B cell (primary cell): ENCODE measurements at regions not wholly inside any gene's neighbourhood (a gene's known extent, or its start where the extent isn't known, plus 50 kb on each side); places are given as distances from the start of the nearest gene placed in this dataset.

ENCODE experiments used
- ATAC-seq: fragments of 200-7000 bp; cut with Tn5 transposase; one replicate; pipeline ENCODE4 v1.10.0; 2021; ENCODE audit warnings: low read depth, mild to moderate bottlenecking, moderate number of reproducible peaks, moderate library complexity
- CTCF ChIA-PET: fragments of 350-600 bp; sonication (Branson Sonifier 250); formaldehyde crosslinking; loops from one replicate; lab custom pipeline; 2021; ENCODE audit warnings: antibody characterized with exemption, inconsistent platforms; lab: Charles Lee
- POLR2A ChIA-PET: fragments of 350-600 bp; sonication (Branson Sonifier 250); formaldehyde crosslinking; loops from one replicate; lab custom pipeline; 2021; ENCODE audit warnings: antibody characterized with exemption; lab: Charles Lee
- DNase-seq: peaks from one replicate; pipeline ENCODE4 v3.0.0; 2013
- H2AFZ ChIP-seq: 2 replicates; pipeline ENCODE4 v1.6.1; 2012; ENCODE audit warnings: mild to moderate bottlenecking, low read depth, low read length; ENCODE audit not compliant: insufficient read depth, poor library complexity, severe bottlenecking
- H3K27ac ChIP-seq, 2 donors: 1 replicate in 1 of 2; 2 replicates in 1 of 2; pipeline ENCODE4 v1.5.1; 2012 to 2013; ENCODE audit warnings: low read length in 2 of 2, mild to moderate bottlenecking in 2 of 2, moderate library complexity in 1 of 2
- H3K27me3 ChIP-seq, 4 experiments: fragments of 200-600 bp in 1 of 4; sonication (generic) in 1 of 4; replicated peaks in 1 of 4; 1 replicate in 2 of 4; 2 replicates in 2 of 4; pipeline versions ENCODE4 v1.6.1 to v1.7.0; 2013 to 2016; ENCODE audit warnings: low read length in 3 of 4, mild to moderate bottlenecking in 2 of 4, mixed read lengths in 1 of 4, moderate library complexity in 1 of 4; ENCODE audit not compliant: insufficient read depth in 4 of 4, control insufficient read depth in 3 of 4; ENCODE audit errors: control extremely low read depth in 1 of 4
- H3K36me3 ChIP-seq, 2 experiments: replicated peaks in 1 of 2; 1 replicate in 1 of 2; 2 replicates in 1 of 2; pipeline versions ENCODE4 v1.6.1 to v1.7.1; 2013; ENCODE audit warnings: low read length in 1 of 2; ENCODE audit not compliant: insufficient read depth in 2 of 2, control insufficient read depth in 1 of 2; ENCODE audit errors: control extremely low read depth in 1 of 2, extremely low read depth in 1 of 2
- H3K4me1 ChIP-seq, 2 donors: fragments of 200-600 bp in 1 of 2; sonication (generic) in 1 of 2; 1 replicate in 1 of 2; 2 replicates in 1 of 2; pipeline versions ENCODE4 v1.5.1 to v1.6.1; 2013 to 2017; ENCODE audit warnings: low read length in 2 of 2; ENCODE audit not compliant: control insufficient read depth in 2 of 2, insufficient read depth in 2 of 2
- H3K4me2 ChIP-seq: replicated peaks from 2 replicates; pipeline ENCODE3; 2012; ENCODE audit warnings: mild to moderate bottlenecking, low read depth, low read length; ENCODE audit not compliant: poor library complexity, severe bottlenecking
- H3K4me3 ChIP-seq, 5 experiments: fragments of 200-600 bp in 1 of 5; sonication (generic) in 1 of 5; 1 replicate in 3 of 5; 2 replicates in 2 of 5; pipeline versions ENCODE4 v1.5.1 to v1.7.0; 2011 to 2016; ENCODE audit warnings: low read length in 4 of 5, mild to moderate bottlenecking in 4 of 5, low read depth in 2 of 5, control low read depth in 1 of 5, moderate library complexity in 1 of 5; ENCODE audit not compliant: insufficient read depth in 1 of 5; ENCODE audit errors: control extremely low read depth in 1 of 5, extremely low read depth in 1 of 5
- H3K79me2 ChIP-seq: fragments of 200-600 bp; sonication (generic); one replicate; pipeline ENCODE4 v1.6.0; 2016; ENCODE audit warnings: low read length; ENCODE audit not compliant: control insufficient read depth, insufficient read depth
- H3K9ac ChIP-seq: fragments of 200-600 bp; sonication (generic); 2 replicates; pipeline ENCODE4 v1.6.1; 2017; ENCODE audit warnings: mild to moderate bottlenecking, low read length, moderate library complexity
- H3K9me3 ChIP-seq, 3 donors: one replicate each; pipeline versions ENCODE4 v1.6.1 to v1.7.1; 2013; ENCODE audit warnings: low read length in 2 of 3; ENCODE audit not compliant: control insufficient read depth in 2 of 3, insufficient read depth in 1 of 3; ENCODE audit errors: control extremely low read depth in 1 of 3
- H4K20me1 ChIP-seq: 2 replicates; pipeline ENCODE4 v1.6.0; 2012; ENCODE audit warnings: mild to moderate bottlenecking, low read length; ENCODE audit not compliant: insufficient read depth, control insufficient read depth, poor library complexity, severe bottlenecking
- H3K27ac Mint-ChIP-seq: one replicate; pipeline ENCODE4 v1.8.0; 2021; ENCODE audit warnings: mixed read lengths
- H3K27me3 Mint-ChIP-seq: one replicate; pipeline ENCODE4 v1.8.0; 2021; ENCODE audit warnings: mixed read lengths
- H3K4me1 Mint-ChIP-seq: one replicate; pipeline ENCODE4 v1.8.0; 2021; ENCODE audit warnings: mixed read lengths
- H3K4me3 Mint-ChIP-seq: one replicate; pipeline ENCODE4 v1.8.0; 2021; ENCODE audit warnings: mixed read lengths
- H3K9me3 Mint-ChIP-seq: one replicate; pipeline ENCODE4 v1.8.0; 2022; ENCODE audit warnings: mixed read lengths; ENCODE audit not compliant: insufficient read depth
- EZH2 ChIP-seq: IDR thresholded peaks from 2 replicates; pipeline ENCODE4 v1.6.1; 2012; ENCODE audit warnings: borderline replicate concordance, low read depth, mild to moderate bottlenecking, moderate library complexity, low read length; ENCODE audit not compliant: insufficient read depth, poor library complexity, severe bottlenecking
- WGBS: methylation state at CpG from one replicate; pipeline ENCODE4 v1.1.5; 2013; ENCODE audit warnings: missing lambda C conversion rate; ENCODE audit not compliant: insufficient coverage; 5-methylcytosine and 5-hydroxymethylcytosine counted together
- intact Hi-C: fragments of 100-400 bp; cut with micrococcal nuclease; formaldehyde crosslinking; loops from one replicate; pipeline ENCODE4 v1.10.0; 2022
- TF ChIP-seq, protein P1 (sequence below): fragments of 200-600 bp; IDR thresholded peaks from one replicate; pipeline ENCODE4 v1.8.0; 2022; ENCODE audit warnings: antibody characterized with exemption, mild to moderate bottlenecking

DNA sequence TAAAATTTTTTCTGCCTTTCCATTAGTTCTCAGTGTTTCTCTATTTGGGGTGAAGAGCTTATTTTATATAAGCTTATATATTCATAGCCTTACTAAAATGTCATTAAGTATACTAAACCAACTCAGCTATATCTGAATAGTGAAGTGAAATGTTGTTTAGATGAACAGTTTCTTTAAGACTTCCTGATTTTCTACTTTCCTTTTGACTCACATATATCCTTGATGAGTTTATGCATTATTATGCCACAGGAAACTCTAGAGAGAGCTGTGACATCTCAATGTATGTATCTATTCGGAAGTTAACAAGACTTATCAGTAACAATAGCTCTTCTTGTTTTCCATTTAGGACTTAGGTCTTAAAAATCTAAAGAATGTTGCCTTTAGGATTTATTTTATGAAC, 1491.8 kb upstream of the IGFBP7 start:
- no peak for ATAC-seq
- peaks cover 0 to 2% (median 0%) of the 10 kb centered on the region in 3 donors for H3K9me3 ChIP-seq
- H3K27me3 Mint-ChIP-seq, result no peaks in the 10 kb centered on the region
- DNase-seq, result no peak
- no peaks in the 10 kb centered on the region for H3K4me1 Mint-ChIP-seq
- ChIA-PET POLR2A (no interaction called here), CTCF (no interaction called here)
- H3K4me3 Mint-ChIP-seq, result no peak overlapping the region
- H3K79me2 ChIP-seq, result no peaks in the 10 kb centered on the region
- intact Hi-C loops, result no loop called here
- TF ChIP-seq, protein P1, sequence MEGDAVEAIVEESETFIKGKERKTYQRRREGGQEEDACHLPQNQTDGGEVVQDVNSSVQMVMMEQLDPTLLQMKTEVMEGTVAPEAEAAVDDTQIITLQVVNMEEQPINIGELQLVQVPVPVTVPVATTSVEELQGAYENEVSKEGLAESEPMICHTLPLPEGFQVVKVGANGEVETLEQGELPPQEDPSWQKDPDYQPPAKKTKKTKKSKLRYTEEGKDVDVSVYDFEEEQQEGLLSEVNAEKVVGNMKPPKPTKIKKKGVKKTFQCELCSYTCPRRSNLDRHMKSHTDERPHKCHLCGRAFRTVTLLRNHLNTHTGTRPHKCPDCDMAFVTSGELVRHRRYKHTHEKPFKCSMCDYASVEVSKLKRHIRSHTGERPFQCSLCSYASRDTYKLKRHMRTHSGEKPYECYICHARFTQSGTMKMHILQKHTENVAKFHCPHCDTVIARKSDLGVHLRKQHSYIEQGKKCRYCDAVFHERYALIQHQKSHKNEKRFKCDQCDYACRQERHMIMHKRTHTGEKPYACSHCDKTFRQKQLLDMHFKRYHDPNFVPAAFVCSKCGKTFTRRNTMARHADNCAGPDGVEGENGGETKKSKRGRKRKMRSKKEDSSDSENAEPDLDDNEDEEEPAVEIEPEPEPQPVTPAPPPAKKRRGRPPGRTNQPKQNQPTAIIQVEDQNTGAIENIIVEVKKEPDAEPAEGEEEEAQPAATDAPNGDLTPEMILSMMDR, result no peak
- TF ChIP-seq EZH2, result no peak
- no CpG with 5 or more reads among the region's 1 CpG for WGBS
- no peak overlapping the region for H3K4me2 ChIP-seq
- no peaks in the 10 kb centered on the region for H3K4me1 ChIP-seq
- no peak overlapping the region for H3K27ac ChIP-seq
- H3K4me3 ChIP-seq, result no peak overlapping the region
- no peaks in the 10 kb centered on the region for H3K36me3 ChIP-seq
- no peaks in the 10 kb centered on the region for H4K20me1 ChIP-seq
- no peaks in the 10 kb centered on the region for H3K27me3 ChIP-seq
- H3K9ac ChIP-seq, result no peak overlapping the region
- no peak overlapping the region for H2AFZ ChIP-seq
- H3K9me3 Mint-ChIP-seq, result no peaks in the 10 kb centered on the region
- no peak overlapping the region for H3K27ac Mint-ChIP-seq

DNA sequence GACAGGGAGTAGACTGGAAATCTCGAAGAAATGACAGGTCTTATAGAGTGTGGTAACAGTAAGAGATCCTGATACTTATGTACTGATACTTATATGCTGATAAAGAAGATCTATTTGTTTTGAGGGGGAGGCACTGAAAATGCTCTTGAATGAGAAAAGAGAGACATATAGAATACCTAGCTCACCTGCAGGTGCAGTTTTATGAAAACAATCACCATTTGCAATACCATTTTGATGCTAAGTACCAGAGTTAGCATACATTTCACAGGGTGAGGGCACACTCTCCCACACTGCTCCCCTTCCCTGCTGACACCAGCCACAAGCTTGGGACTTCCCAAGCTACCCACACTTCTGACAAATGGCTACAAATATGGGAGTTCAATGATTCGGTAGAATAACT, 1490.1 kb upstream of the IGFBP7 start:
- POLR2A ChIA-PET, result no interaction called here

More for the DNA sequence above, 1490.1 kb upstream of the IGFBP7 start:
- Mint-ChIP-seq H3K4me3 (no peak overlapping the region), H3K27me3 (no peaks in the 10 kb centered on the region), H3K9me3 (no peaks in the 10 kb centered on the region), H3K4me1 (no peaks in the 10 kb centered on the region), H3K27ac (no peak overlapping the region)
- no peak for TF ChIP-seq EZH2
- TF ChIP-seq, protein P1, result no peak
- H3K4me2 ChIP-seq, result no peak overlapping the region
- no CpG with 5 or more reads among the region's 2 CpGs for WGBS
- no peak for DNase-seq
- no peak for ATAC-seq
- no peak overlapping the region for H3K4me3 ChIP-seq
- peaks cover 0 to 2% (median 0%) of the 10 kb centered on the region in 3 donors for H3K9me3 ChIP-seq
- CTCF ChIA-PET, result no interaction called here
- H4K20me1 ChIP-seq, result no peaks in the 10 kb centered on the region
- H3K9ac ChIP-seq, result no peak overlapping the region
- no peaks in the 10 kb centered on the region for H3K79me2 ChIP-seq
- H3K27ac ChIP-seq, result no peak overlapping the region
- H3K27me3 ChIP-seq, result no peaks in the 10 kb centered on the region
- no peak overlapping the region for H2AFZ ChIP-seq
- intact Hi-C loops, result no loop called here
- no peaks in the 10 kb centered on the region for H3K4me1 ChIP-seq
- no peaks in the 10 kb centered on the region for H3K36me3 ChIP-seq
